ENCODE measurements at regions not wholly inside any gene's neighbourhood (a gene's known extent, or its start where the extent isn't known, plus 50 kb on each side); places are given as distances from the start of the nearest gene placed in this dataset.
A peak's percentile ranks its signal among the peaks of the same experiment; 100 is the strongest.

- DNase-seq (ENCODE audit: low spot score), result peak; percentile 5
Observed at GRCh38 chr22:34055525-34056200, 135.4 kb upstream of the LARGE1 start.

GRCh38 chr22:34057726-34058125 lies 137.4 kb upstream of the LARGE1 start:
- DNase-seq (ENCODE audit: low spot score), result no peak

DNA sequence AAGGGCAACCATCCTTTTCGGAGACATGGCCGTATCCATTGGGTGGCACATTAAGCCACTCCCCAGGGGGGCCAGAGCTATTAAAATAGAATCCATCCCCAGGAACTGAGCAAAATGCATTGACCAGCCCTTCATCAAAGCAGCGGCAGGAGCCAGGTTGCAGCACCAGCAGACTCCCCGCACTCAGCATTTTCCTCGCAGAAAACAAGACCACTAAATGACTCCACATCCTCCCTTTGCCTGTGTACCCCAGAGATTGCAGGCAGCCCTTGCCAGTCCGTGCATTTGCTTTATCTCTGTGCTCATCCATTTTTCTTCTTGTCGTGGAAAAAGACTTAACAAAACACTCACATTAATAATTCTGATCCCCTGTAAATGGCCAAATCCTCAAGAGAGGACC lies 144.4 kb upstream of the LARGE1 start:
- DNase-seq (ENCODE audit: low spot score), result no peak

GRCh38 chr22:34067031-34067430 lies 146.8 kb upstream of the LARGE1 start:
- no peak for DNase-seq (ENCODE audit: low spot score)

DNA sequence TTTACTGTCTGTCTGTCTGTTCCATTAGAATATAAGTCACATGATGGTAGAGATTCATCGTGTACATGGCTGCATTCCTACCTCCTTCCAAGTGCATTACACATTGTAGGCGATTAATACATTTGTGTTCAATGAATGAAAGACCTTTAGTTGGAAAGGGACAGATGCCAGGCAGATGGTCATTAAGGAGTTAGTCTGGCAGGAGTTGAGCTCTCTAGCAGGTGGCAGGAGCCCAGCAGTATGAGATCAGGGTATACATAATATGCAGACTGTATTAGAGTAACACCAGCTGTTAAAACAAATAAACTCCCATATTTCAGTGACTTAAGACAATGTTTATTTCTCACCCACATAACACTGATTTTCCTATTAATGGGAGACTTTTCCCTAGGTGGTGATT lies 147.7 kb upstream of the LARGE1 start:
- DNase-seq (ENCODE audit: low spot score), result no peak

DNA sequence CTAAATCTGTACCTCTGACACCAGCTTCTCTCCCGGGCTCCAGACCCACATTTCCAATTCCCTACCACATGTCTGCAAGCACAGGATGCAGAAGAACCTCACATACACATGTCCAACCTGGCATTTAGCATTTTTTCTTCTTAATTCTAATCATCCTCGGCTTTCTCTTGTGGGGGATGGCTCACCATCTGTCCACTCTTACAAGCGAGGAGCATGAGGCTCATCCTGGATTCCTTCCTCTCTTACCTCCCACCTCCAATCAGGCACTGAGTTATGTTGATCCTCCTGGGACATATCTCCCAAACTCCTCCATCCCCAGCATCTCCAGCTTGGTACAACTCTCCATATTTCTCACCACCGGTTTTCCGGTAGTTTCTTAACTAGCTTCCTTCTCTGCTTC lies 149.8 kb upstream of the LARGE1 start:
- DNase-seq (ENCODE audit: low spot score), result no peak

GRCh38 chr22:34070531-34070930 lies 150.3 kb upstream of the LARGE1 start:
- DNase-seq (ENCODE audit: low spot score), result no peak

DNA sequence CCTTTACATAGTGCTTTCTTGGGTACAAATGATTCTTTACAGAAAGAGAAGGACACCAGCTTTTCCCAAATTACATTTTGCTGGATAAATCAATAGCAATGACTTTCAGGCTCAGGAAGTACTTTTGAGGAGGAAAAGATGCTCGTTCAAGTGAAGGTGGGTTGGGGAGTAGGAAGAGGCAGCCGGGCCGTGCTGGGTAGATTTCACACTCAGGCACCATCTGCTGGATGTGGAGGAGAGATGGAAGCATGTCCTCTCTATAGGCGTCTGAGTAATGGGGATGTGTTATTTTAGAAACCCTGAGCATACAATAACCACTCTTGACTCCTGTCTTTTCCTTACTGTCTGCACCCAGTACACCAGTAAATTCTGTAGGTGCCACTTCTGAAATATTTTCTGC lies 152.3 kb upstream of the LARGE1 start:
- DNase-seq (ENCODE audit: low spot score), result no peak

GRCh38 chr22:34080433-34080832 lies 160.2 kb upstream of the LARGE1 start:
- no peak for DNase-seq (ENCODE audit: low spot score)

DNA sequence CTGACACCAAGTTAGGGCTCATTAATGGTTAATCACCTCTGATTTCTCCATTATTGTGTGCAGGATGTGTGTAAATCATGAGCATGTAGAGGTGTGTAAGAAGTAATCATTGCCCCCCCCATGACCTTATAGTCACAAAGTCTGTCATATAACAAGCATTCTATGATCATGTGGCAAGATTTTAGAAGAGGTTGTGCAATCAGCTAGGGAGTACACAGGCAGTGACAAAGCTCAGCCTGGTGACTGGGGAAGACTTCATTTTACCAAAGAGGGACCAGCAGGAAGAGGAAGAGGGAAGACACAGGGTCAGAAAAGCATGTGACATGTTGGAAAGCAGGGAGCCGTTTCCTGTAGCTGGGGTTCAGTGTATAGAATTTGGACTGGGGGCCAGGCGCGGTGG lies 176.5 kb upstream of the LARGE1 start:
- DNase-seq (ENCODE audit: low spot score), result no peak

- no peak for DNase-seq (ENCODE audit: low spot score)
Observed at GRCh38 chr22:34099278-34099677, 179.0 kb upstream of the LARGE1 start.

GRCh38 chr22:34102633-34103032 lies 182.4 kb upstream of the LARGE1 start:
- no peak for DNase-seq (ENCODE audit: low spot score)

DNA sequence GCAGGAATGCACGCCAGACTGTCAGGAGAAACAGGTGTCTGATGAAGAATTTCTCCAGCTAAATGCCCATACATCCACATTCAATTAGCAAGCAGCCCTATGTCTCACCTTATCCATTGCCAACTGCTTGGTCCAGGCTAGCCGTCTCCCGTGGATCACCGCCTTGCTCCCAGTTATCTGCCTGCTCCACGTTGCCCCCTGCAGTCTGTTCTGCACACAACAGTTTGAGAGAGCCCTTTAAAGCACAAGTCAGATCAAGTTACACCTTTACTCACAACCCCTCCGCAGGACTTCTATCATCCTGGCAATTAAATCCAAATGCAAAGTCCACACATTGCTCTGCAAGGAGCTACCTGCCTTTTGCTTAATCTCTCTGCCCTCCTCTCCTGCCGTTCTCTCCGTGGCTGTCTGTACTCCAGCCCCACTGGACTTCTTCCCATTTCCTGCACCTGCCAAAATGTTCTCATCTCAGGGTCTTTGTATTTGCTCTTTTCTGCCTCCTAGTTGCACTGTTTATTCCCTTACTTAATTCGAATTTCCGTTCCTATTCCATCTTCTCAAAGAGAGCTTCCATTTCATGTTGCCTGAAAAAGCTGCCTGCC lies 185.3 kb upstream of the LARGE1 start:
- DNase-seq (ENCODE audit: low spot score), result peak; percentile 10

GRCh38 chr22:34108168-34108567 lies 187.9 kb upstream of the LARGE1 start:
- no peak for DNase-seq (ENCODE audit: low spot score)

DNA sequence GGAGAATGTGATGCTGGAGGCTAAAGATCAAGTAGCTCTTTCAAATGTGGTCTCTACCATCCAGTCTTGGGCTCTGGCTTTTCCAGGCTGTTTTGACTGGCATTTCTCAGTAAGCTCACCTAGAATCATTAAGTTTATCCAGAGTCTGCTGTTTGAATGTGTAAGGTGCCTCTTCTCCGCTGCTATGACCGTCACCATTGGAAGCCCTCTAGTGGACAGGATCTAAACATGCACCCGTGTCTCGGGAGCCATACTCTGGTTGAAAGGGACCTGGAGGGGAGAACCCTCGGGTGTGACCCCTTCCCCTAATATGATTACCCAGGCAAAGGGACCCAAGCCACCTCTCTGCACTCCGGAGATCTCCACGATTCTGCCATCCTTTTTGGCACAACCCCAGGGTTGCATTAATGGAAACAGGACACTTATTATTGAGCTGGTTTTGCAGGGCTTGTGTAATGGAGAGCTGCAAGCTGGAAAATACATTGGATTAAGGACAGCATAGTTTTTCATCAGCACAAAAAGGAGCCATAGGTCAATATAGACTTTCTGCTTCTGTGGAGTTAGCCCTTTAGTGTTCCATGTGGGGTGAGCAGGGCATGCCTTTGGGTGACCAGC lies 191.0 kb upstream of the LARGE1 start:
- DNase-seq (ENCODE audit: low spot score), result peak; percentile 24

- DNase-seq (ENCODE audit: low spot score), result no peak
Observed at GRCh38 chr22:34113381-34113780, 193.1 kb upstream of the LARGE1 start.

DNA sequence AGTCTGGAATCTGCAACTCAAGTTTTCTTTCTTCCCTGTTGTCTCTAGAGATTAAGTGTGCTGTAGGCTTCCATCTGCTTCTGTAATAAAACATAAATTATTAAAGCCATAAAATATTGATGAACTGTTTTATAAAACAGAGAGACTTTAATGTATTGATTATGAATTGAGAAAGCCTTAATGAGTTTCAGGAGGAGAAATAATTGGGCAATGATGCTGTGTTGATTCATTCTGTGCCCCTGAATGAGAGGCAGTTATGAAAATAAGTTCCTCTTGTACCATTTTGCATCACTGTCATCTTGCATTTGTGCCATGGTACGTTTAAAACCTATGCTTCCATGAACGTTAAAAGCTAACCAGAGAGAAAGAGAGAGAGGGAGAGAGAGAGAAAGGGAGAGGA lies 194.1 kb upstream of the LARGE1 start:
- no peak for DNase-seq (ENCODE audit: low spot score)

- DNase-seq (ENCODE audit: low spot score), result no peak
Observed at GRCh38 chr22:34115722-34116121, 195.4 kb upstream of the LARGE1 start.

- no peak for DNase-seq (ENCODE audit: low spot score)
Observed at GRCh38 chr22:34116126-34116525, 195.8 kb upstream of the LARGE1 start.

GRCh38 chr22:34122042-34122441 lies 201.8 kb upstream of the LARGE1 start:
- no peak for DNase-seq (ENCODE audit: low spot score)

GRCh38 chr22:34129691-34130486 lies 209.6 kb upstream of the LARGE1 start:
- no peak for DNase-seq (ENCODE audit: low spot score)

DNA sequence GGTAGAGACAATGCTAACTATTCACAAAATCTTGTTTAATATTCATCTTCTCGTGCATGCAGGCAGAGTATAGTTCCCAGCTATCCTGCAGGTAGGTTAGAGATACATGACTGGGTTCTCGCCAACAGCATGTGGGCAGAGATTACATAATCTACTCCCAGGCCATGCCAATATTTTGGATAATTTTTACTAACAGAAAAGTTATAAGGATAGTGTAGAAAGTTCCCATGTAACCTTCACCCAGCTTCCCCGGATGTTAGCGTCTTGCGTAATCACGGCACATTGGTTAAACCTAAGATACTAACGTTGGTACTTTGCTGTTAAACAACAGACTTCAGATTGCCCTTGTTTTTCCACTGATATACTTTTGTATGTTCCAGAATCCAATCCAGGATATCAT lies 215.5 kb upstream of the LARGE1 start:
- no peak for DNase-seq (ENCODE audit: low spot score)

- DNase-seq (ENCODE audit: low spot score), result no peak
Observed at GRCh38 chr22:34150023-34150422, 229.7 kb upstream of the LARGE1 start.
